ENCODE measurements at regions not wholly inside any gene's neighbourhood (a gene's known extent, or its start where the extent isn't known, plus 50 kb on each side); places are given as distances from the start of the nearest gene placed in this dataset.

DNA sequence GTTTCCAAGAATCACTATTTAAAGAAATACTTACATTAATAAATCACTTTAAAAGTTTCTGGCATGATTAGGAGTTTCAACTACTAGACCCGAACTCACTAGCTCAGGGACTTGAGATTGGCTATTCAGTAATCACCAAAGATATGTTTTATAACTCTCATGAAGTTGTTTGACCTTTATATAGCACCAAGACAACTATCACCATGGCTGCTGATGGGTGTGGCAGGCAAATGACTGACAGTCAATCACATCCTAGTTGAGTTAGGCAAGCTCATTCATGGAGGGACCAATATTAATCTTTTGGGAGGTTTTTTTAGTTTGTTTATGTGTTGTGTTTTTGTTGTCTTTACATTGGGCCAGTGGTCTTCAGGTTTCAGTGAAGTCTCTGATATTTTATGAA lies 376.3 kb upstream of the C1orf87 start:
- H3K4me1 ChIP-seq (ENCODE audit: control insufficient read depth in 4 of 4, insufficient read depth in 4 of 4, low read length in 3 of 4): no peaks in the 10 kb centered on the region
- no peaks in the 10 kb centered on the region for H3K9me3 ChIP-seq (ENCODE audit: control insufficient read depth in 4 of 4, low read length in 3 of 4)
- no peaks in the 10 kb centered on the region for H3K36me3 ChIP-seq (ENCODE audit: control insufficient read depth in 4 of 4, insufficient read depth in 3 of 4, low read depth in 1 of 4, low read length in 3 of 4)
- no peak overlapping the region for H3K9ac ChIP-seq (ENCODE audit: low read depth in 1 of 2, low read length in 2 of 2)
- no peak for TF ChIP-seq EGR1 (IDR thresholded peaks at IDR 0.05; ENCODE audit: low read depth in 2 of 2)
- TF ChIP-seq, protein P1, sequence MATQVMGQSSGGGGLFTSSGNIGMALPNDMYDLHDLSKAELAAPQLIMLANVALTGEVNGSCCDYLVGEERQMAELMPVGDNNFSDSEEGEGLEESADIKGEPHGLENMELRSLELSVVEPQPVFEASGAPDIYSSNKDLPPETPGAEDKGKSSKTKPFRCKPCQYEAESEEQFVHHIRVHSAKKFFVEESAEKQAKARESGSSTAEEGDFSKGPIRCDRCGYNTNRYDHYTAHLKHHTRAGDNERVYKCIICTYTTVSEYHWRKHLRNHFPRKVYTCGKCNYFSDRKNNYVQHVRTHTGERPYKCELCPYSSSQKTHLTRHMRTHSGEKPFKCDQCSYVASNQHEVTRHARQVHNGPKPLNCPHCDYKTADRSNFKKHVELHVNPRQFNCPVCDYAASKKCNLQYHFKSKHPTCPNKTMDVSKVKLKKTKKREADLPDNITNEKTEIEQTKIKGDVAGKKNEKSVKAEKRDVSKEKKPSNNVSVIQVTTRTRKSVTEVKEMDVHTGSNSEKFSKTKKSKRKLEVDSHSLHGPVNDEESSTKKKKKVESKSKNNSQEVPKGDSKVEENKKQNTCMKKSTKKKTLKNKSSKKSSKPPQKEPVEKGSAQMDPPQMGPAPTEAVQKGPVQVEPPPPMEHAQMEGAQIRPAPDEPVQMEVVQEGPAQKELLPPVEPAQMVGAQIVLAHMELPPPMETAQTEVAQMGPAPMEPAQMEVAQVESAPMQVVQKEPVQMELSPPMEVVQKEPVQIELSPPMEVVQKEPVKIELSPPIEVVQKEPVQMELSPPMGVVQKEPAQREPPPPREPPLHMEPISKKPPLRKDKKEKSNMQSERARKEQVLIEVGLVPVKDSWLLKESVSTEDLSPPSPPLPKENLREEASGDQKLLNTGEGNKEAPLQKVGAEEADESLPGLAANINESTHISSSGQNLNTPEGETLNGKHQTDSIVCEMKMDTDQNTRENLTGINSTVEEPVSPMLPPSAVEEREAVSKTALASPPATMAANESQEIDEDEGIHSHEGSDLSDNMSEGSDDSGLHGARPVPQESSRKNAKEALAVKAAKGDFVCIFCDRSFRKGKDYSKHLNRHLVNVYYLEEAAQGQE (IDR thresholded peaks at IDR 0.05): no peak
- TF ChIP-seq, protein P2, sequence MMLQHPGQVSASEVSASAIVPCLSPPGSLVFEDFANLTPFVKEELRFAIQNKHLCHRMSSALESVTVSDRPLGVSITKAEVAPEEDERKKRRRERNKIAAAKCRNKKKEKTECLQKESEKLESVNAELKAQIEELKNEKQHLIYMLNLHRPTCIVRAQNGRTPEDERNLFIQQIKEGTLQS (IDR thresholded peaks at IDR 0.05): no peak
- no peak for TF ChIP-seq HNF4G (IDR thresholded peaks at IDR 0.05)
- TF ChIP-seq, protein P3, sequence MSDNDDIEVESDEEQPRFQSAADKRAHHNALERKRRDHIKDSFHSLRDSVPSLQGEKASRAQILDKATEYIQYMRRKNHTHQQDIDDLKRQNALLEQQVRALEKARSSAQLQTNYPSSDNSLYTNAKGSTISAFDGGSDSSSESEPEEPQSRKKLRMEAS (IDR thresholded peaks at IDR 0.05): no peak
- TF ChIP-seq RAD21 (IDR thresholded peaks at IDR 0.05): no peak
- no peak for TF ChIP-seq JUND (IDR thresholded peaks at IDR 0.05)
- TF ChIP-seq RXRA (IDR thresholded peaks at IDR 0.05): no peak
- no peak for TF ChIP-seq SP1 (IDR thresholded peaks at IDR 0.05)
- no peak for TF ChIP-seq NR2F2 (IDR thresholded peaks at IDR 0.05)
- TF ChIP-seq YY1 (IDR thresholded peaks at IDR 0.05): no peak
- no peak for TF ChIP-seq FOXA1 (IDR thresholded peaks at IDR 0.05)
- no peak for TF ChIP-seq HNF4A (conservative IDR thresholded peaks at IDR 0.05)
- TF ChIP-seq, protein P4, sequence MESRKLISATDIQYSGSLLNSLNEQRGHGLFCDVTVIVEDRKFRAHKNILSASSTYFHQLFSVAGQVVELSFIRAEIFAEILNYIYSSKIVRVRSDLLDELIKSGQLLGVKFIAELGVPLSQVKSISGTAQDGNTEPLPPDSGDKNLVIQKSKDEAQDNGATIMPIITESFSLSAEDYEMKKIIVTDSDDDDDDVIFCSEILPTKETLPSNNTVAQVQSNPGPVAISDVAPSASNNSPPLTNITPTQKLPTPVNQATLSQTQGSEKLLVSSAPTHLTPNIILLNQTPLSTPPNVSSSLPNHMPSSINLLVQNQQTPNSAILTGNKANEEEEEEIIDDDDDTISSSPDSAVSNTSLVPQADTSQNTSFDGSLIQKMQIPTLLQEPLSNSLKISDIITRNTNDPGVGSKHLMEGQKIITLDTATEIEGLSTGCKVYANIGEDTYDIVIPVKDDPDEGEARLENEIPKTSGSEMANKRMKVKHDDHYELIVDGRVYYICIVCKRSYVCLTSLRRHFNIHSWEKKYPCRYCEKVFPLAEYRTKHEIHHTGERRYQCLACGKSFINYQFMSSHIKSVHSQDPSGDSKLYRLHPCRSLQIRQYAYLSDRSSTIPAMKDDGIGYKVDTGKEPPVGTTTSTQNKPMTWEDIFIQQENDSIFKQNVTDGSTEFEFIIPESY (IDR thresholded peaks at IDR 0.05): no peak
- no peak overlapping the region for H3K27ac ChIP-seq (ENCODE audit: low read depth in 1 of 2, low read length in 2 of 2)
- H3K4me3 ChIP-seq (ENCODE audit: low read depth in 1 of 3, low read length in 3 of 3): no peak overlapping the region
- H3K27me3 ChIP-seq (ENCODE audit: control insufficient read depth in 4 of 4, insufficient read depth in 4 of 4, low read length in 3 of 4): no peaks in the 10 kb centered on the region
- DNase-seq (ENCODE audit: low spot score): no peak
- 64% methylated on average over 1 of the region's 1 CpG for WGBS

DNA sequence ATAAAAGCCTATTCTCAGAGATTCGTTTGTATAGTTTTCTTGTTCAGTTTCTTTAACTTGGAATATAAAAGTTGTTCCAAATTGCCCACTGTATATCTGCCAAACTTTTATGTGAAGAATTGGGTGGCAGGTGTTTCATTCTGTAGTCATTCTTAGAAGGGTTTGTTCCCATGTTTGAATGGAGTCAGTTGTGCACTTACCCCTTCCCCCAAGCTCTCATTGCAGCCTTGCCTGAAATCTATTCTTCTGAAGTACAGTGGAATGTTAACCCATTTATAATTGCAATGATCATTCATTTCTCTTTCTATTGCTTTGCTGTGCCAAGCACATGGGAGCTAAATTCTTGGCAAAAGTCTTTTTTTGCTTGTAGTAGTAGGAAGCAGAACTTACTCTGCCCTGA lies 375.3 kb upstream of the C1orf87 start:
- DNase-seq (ENCODE audit: low spot score): no peak
- Histone ChIP-seq H3K27ac (ENCODE audit: low read depth in 1 of 2, low read length in 2 of 2) (no peak overlapping the region), H3K36me3 (ENCODE audit: control insufficient read depth in 4 of 4, insufficient read depth in 3 of 4, low read depth in 1 of 4, low read length in 3 of 4) (no peaks in the 10 kb centered on the region), H3K9ac (ENCODE audit: low read depth in 1 of 2, low read length in 2 of 2) (no peak overlapping the region), H3K27me3 (ENCODE audit: control insufficient read depth in 4 of 4, insufficient read depth in 4 of 4, low read length in 3 of 4) (no peaks in the 10 kb centered on the region), H3K4me1 (ENCODE audit: control insufficient read depth in 4 of 4, insufficient read depth in 4 of 4, low read length in 3 of 4) (no peaks in the 10 kb centered on the region), H3K4me3 (ENCODE audit: low read depth in 1 of 3, low read length in 3 of 3) (no peak overlapping the region), H3K9me3 (ENCODE audit: control insufficient read depth in 4 of 4, low read length in 3 of 4) (no peaks in the 10 kb centered on the region)
- WGBS: 52% methylated on average over 1 of the region's 1 CpG
- TF ChIP-seq, protein P4 (IDR thresholded peaks at IDR 0.05): no peak
- TF ChIP-seq EGR1 (IDR thresholded peaks at IDR 0.05; ENCODE audit: low read depth in 2 of 2) (no peak), TAF1 (conservative IDR thresholded peaks at IDR 0.05) (no peak), FOXA2 (IDR thresholded peaks at IDR 0.05) (no peak), JUND (IDR thresholded peaks at IDR 0.05) (no peak)
- TF ChIP-seq, protein P5, sequence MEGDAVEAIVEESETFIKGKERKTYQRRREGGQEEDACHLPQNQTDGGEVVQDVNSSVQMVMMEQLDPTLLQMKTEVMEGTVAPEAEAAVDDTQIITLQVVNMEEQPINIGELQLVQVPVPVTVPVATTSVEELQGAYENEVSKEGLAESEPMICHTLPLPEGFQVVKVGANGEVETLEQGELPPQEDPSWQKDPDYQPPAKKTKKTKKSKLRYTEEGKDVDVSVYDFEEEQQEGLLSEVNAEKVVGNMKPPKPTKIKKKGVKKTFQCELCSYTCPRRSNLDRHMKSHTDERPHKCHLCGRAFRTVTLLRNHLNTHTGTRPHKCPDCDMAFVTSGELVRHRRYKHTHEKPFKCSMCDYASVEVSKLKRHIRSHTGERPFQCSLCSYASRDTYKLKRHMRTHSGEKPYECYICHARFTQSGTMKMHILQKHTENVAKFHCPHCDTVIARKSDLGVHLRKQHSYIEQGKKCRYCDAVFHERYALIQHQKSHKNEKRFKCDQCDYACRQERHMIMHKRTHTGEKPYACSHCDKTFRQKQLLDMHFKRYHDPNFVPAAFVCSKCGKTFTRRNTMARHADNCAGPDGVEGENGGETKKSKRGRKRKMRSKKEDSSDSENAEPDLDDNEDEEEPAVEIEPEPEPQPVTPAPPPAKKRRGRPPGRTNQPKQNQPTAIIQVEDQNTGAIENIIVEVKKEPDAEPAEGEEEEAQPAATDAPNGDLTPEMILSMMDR (IDR thresholded peaks at IDR 0.05; ENCODE audit: low read depth, low read length, missing input control): no peak
- TF ChIP-seq, protein P3 (IDR thresholded peaks at IDR 0.05): no peak
